GM06990 (cell line): ENCODE measurements at regions not wholly inside any gene's neighbourhood (a gene's known extent, or its start where the extent isn't known, plus 50 kb on each side); places are given as distances from the start of the nearest gene placed in this dataset.

Experiments
- DNase-seq: peaks from one replicate; pipeline ENCODE4 v3.0.0-alpha.2; 2011; ENCODE audit not compliant: insufficient read length; ENCODE audit errors: extremely low read depth
- H3K27me3 ChIP-seq: replicated peaks from 2 replicates; pipeline ENCODE4 v1.6.0; 2011; ENCODE audit warnings: low read length; ENCODE audit not compliant: control insufficient read depth, insufficient read depth
- H3K36me3 ChIP-seq: 2 replicates; pipeline ENCODE4 v1.5.1; 2011; ENCODE audit warnings: low read length; ENCODE audit not compliant: control insufficient read depth, insufficient read depth
- H3K4me3 ChIP-seq: replicated peaks from 2 replicates; pipeline ENCODE4 v1.5.1; 2011; ENCODE audit warnings: low read depth, mild to moderate bottlenecking, control low read depth, low read length
- TF ChIP-seq, protein P1 (sequence below): IDR thresholded peaks from 2 replicates; pipeline ENCODE4 v1.5.1; 2011; ENCODE audit warnings: low read length, control low read depth, mild to moderate bottlenecking, inconsistent platforms; ENCODE audit not compliant: insufficient read depth, poor library complexity, severe bottlenecking

DNA sequence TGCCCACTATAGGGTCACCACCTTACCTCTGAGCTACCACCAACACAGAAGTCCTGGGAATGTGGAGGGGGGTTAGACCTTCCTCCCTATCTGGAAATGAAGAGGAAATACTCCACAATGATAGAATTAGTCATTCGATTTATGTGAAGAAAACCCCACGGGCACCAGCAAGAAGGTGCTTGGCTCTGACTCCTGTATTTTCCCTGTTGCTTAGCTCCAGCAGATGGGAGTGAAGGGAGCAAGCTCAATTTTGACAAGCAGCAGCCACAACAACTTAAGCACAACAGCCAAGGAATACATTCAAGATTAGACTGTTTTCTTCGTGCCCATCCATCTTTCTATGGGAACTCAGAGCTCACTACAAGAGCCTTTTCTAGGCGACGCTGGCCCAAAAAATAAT is 191.7 kb downstream of the SPTSSA start:
- DNase-seq: no peak
- Histone ChIP-seq H3K4me3 (no peak overlapping the region), H3K27me3 (no peaks in the 10 kb centered on the region; the same call in 1 of the 2 replicates), H3K36me3 (no peaks in the 10 kb centered on the region)
- TF ChIP-seq, protein P1, sequence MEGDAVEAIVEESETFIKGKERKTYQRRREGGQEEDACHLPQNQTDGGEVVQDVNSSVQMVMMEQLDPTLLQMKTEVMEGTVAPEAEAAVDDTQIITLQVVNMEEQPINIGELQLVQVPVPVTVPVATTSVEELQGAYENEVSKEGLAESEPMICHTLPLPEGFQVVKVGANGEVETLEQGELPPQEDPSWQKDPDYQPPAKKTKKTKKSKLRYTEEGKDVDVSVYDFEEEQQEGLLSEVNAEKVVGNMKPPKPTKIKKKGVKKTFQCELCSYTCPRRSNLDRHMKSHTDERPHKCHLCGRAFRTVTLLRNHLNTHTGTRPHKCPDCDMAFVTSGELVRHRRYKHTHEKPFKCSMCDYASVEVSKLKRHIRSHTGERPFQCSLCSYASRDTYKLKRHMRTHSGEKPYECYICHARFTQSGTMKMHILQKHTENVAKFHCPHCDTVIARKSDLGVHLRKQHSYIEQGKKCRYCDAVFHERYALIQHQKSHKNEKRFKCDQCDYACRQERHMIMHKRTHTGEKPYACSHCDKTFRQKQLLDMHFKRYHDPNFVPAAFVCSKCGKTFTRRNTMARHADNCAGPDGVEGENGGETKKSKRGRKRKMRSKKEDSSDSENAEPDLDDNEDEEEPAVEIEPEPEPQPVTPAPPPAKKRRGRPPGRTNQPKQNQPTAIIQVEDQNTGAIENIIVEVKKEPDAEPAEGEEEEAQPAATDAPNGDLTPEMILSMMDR: no peak

DNA sequence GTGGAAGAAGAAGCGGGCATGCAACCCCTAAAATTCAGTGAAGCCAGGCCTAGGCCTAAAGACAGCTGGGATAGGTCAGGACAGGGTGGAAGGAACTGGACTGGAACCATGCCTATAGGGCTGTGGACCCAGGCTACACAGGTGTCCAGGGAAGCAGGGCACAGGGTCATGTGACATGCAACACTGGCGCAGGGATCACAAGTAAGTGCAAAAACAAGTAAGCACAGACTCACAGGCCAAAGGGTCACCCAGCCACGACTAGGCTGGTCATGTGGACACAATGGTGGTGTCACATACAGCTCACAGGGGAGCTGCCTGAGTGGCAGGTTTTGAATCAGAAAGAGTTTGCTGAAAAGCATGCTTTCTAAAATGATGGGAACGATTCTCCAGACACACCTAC is 195.7 kb downstream of the SPTSSA start:
- Histone ChIP-seq H3K4me3 (no peak overlapping the region), H3K27me3 (no peaks in the 10 kb centered on the region; the same call in 1 of the 2 replicates), H3K36me3 (no peaks in the 10 kb centered on the region)
- no peak for DNase-seq
- TF ChIP-seq, protein P1: no peak

DNA sequence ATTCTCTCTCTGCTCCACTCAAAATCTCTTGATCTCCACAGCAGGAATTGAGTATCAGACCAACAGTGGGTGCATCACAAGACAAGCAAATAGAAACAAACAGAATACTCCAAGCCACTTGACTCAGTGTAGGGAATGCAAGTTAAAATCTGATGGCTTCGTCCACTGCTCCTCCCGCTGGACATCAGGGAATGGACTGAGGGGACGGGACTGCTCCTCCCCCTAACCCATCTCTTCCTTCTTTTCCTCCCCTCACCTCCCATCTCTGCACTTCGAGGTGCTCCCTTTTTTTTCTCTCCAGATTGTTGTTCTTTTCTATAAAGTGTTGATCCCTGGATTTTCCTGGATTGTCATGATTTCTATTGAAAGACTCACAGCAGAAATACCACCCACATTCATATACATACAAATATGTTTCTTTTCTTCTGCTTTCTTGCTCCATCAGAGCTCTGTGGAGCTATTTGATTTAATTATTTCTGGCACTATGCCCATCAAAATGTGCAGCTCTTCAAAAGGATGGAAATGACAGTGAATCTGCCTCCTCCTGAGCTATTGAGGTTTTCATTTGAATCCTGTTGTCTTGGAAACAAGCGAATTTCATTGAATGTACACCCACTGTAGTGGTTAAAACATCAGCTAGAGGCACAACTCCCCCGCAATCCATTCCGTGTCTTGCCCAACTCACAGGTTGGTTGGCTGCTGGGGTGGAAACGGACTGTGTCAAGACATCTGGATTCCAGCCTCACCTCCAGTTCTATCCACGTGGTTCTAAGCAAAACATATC is 199.7 kb downstream of the SPTSSA start:
- H3K4me3 ChIP-seq: no peak overlapping the region
- TF ChIP-seq, protein P1: no peak
- no peaks in the 10 kb centered on the region for H3K36me3 ChIP-seq
- H3K27me3 ChIP-seq: no peaks in the 10 kb centered on the region
- DNase-seq: no peak

DNA sequence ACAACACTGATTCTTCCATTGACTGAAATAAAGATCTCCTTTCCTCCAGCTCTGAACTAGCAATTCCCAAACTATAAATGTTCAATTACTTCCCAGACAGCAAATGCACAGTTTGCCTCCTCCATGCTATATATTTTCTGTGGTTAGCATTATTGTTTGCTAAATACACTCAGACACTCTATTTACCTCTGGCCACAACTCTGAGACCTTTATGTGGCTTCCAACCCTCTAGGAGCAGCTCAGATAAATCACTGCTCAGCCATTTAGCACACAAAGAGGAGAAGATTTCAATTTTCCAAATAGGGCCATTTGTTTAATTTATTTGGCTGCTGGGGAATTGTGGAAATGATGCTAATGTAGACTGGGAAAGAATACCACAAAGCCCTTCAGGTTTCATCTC is 202.0 kb downstream of the SPTSSA start:
- Histone ChIP-seq H3K27me3 (no peaks in the 10 kb centered on the region), H3K36me3 (no peaks in the 10 kb centered on the region), H3K4me3 (no peak overlapping the region)
- DNase-seq: no peak
- TF ChIP-seq, protein P1: no peak

DNA sequence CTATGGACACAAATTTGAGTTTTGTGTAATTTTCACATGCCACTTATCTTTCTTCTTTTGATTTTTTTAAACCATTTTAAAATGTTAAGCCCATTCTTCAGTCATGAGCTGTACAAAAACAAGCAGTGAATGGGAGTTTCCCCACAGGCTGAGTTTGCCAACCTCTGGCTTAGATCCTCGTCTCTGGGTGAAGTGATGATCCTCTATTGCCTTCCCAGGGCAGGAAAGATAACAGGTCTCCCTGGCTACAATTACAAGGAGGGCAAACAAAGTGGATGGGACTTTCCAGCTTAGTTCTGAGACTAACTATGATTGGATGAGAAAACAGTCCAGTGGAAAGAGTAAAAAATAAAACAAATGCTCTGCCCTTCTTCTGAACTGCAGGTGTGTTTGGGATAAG is 203.7 kb downstream of the SPTSSA start:
- H3K27me3 ChIP-seq: no peaks in the 10 kb centered on the region
- no peak for DNase-seq
- H3K4me3 ChIP-seq: no peak overlapping the region
- no peaks in the 10 kb centered on the region for H3K36me3 ChIP-seq
- TF ChIP-seq, protein P1: no peak
